ENCODE measurements at regions not wholly inside any gene's neighbourhood (a gene's known extent, or its start where the extent isn't known, plus 50 kb on each side); places are given as distances from the start of the nearest gene placed in this dataset.

DNA sequence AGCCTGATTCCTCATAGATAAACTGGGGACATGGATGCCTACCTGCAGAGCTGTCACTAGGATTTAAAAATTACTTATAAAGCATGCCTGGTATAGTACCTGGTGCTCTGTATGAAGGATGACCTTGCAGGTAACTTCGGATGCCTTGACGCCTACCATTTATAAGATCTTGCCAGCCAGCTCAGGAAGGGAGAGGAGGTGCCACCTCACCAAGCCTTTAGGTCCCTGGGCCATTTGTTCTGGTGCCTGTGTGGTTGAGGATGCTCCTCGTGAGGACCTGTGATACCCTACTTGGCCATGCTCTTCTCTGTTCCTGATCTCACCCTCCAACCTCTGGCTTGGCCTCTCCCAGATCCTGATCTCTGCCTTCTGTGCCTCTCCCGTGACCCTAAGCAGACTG is 85.2 kb downstream of the FDX1 start:
- FAIRE-seq (no peak), DNase-seq (ENCODE audit: extremely low read depth in 1 of 4, low spot score in 3 of 4) (no peak), ATAC-seq (no peak)
- BruUV-seq (replicated peaks): no TSS peak
- Histone ChIP-seq H3K9me3 (replicated peaks; ENCODE audit: control insufficient read depth, insufficient read depth, low read depth, low read length) (no peaks in the 10 kb centered on the region), H3K4me3 (no peak overlapping the region), H3K4me2 (ENCODE audit: insufficient read depth, low read length) (no peak overlapping the region), H3K36me3 (ENCODE audit: control insufficient read depth, insufficient read depth, low read length) (no peaks in the 10 kb centered on the region), H3K9me1 (ENCODE audit: control insufficient read depth, insufficient read depth, low read length) (no peaks in the 10 kb centered on the region), H3K4me1 (replicated peaks in 1 of 2; ENCODE audit: control insufficient read depth in 2 of 2, insufficient read depth in 2 of 2, low read length in 2 of 2) (no peaks in the 10 kb centered on the region), H3K9ac (ENCODE audit: insufficient read depth in 1 of 2, low read depth in 2 of 2, low read length in 2 of 2) (no peak overlapping the region), H4K20me1 (replicated peaks; ENCODE audit: control insufficient read depth, insufficient read depth, low read length) (no peaks in the 10 kb centered on the region), H3K79me2 (ENCODE audit: control insufficient read depth, insufficient read depth, low read length) (no peaks in the 10 kb centered on the region), H2AFZ (ENCODE audit: low read depth, low read length) (no peak overlapping the region), H3K27ac (ENCODE audit: extremely low read depth, low read depth, low read length) (no peak overlapping the region), H3K27me3 (ENCODE audit: control insufficient read depth in 2 of 2, insufficient read depth in 2 of 2, low read length in 2 of 2) (peaks cover 0 to 21% of the 10 kb centered on the region in 2 experiments; a peak in 3 of 5 replicates)
- intact Hi-C loops (cut with micrococcal nuclease): no loop called here
- ChIA-PET CTCF (ENCODE audit: low intra/inter-chr PET ratio) (no interaction called here), POLR2A (interaction anchor here (0.6 kb wide), 1 partner anchor 10 kb away, joined by 4 read pairs; no protein-coding TSS in a partner anchor)
- WGBS (ENCODE audit: insufficient coverage, low coverage, missing lambda C conversion rate): 0% methylated on average over 4 of the region's 4 CpGs
- in situ Hi-C loops (cut with MboI): no loop called here
- TF ChIP-seq PRMT5 (CRISPR knock-in tag; IDR thresholded peaks at IDR 0.05): no peak
- no peak for TF ChIP-seq ZNF232 (CRISPR knock-in tag; IDR thresholded peaks at IDR 0.05)
- no peak for TF ChIP-seq TCFL5 (CRISPR knock-in tag; conservative IDR thresholded peaks at IDR 0.05)
- TF ChIP-seq HNRNPL (IDR thresholded peaks at IDR 0.05; ENCODE audit: low read depth, low read length): no peak
- no peak for TF ChIP-seq SAFB2 (IDR thresholded peaks at IDR 0.05; ENCODE audit: borderline replicate concordance, low read depth, low read length, severe bottlenecking)
- TF ChIP-seq, protein P1, sequence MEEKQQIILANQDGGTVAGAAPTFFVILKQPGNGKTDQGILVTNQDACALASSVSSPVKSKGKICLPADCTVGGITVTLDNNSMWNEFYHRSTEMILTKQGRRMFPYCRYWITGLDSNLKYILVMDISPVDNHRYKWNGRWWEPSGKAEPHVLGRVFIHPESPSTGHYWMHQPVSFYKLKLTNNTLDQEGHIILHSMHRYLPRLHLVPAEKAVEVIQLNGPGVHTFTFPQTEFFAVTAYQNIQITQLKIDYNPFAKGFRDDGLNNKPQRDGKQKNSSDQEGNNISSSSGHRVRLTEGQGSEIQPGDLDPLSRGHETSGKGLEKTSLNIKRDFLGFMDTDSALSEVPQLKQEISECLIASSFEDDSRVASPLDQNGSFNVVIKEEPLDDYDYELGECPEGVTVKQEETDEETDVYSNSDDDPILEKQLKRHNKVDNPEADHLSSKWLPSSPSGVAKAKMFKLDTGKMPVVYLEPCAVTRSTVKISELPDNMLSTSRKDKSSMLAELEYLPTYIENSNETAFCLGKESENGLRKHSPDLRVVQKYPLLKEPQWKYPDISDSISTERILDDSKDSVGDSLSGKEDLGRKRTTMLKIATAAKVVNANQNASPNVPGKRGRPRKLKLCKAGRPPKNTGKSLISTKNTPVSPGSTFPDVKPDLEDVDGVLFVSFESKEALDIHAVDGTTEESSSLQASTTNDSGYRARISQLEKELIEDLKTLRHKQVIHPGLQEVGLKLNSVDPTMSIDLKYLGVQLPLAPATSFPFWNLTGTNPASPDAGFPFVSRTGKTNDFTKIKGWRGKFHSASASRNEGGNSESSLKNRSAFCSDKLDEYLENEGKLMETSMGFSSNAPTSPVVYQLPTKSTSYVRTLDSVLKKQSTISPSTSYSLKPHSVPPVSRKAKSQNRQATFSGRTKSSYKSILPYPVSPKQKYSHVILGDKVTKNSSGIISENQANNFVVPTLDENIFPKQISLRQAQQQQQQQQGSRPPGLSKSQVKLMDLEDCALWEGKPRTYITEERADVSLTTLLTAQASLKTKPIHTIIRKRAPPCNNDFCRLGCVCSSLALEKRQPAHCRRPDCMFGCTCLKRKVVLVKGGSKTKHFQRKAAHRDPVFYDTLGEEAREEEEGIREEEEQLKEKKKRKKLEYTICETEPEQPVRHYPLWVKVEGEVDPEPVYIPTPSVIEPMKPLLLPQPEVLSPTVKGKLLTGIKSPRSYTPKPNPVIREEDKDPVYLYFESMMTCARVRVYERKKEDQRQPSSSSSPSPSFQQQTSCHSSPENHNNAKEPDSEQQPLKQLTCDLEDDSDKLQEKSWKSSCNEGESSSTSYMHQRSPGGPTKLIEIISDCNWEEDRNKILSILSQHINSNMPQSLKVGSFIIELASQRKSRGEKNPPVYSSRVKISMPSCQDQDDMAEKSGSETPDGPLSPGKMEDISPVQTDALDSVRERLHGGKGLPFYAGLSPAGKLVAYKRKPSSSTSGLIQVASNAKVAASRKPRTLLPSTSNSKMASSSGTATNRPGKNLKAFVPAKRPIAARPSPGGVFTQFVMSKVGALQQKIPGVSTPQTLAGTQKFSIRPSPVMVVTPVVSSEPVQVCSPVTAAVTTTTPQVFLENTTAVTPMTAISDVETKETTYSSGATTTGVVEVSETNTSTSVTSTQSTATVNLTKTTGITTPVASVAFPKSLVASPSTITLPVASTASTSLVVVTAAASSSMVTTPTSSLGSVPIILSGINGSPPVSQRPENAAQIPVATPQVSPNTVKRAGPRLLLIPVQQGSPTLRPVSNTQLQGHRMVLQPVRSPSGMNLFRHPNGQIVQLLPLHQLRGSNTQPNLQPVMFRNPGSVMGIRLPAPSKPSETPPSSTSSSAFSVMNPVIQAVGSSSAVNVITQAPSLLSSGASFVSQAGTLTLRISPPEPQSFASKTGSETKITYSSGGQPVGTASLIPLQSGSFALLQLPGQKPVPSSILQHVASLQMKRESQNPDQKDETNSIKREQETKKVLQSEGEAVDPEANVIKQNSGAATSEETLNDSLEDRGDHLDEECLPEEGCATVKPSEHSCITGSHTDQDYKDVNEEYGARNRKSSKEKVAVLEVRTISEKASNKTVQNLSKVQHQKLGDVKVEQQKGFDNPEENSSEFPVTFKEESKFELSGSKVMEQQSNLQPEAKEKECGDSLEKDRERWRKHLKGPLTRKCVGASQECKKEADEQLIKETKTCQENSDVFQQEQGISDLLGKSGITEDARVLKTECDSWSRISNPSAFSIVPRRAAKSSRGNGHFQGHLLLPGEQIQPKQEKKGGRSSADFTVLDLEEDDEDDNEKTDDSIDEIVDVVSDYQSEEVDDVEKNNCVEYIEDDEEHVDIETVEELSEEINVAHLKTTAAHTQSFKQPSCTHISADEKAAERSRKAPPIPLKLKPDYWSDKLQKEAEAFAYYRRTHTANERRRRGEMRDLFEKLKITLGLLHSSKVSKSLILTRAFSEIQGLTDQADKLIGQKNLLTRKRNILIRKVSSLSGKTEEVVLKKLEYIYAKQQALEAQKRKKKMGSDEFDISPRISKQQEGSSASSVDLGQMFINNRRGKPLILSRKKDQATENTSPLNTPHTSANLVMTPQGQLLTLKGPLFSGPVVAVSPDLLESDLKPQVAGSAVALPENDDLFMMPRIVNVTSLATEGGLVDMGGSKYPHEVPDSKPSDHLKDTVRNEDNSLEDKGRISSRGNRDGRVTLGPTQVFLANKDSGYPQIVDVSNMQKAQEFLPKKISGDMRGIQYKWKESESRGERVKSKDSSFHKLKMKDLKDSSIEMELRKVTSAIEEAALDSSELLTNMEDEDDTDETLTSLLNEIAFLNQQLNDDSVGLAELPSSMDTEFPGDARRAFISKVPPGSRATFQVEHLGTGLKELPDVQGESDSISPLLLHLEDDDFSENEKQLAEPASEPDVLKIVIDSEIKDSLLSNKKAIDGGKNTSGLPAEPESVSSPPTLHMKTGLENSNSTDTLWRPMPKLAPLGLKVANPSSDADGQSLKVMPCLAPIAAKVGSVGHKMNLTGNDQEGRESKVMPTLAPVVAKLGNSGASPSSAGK (IDR thresholded peaks at IDR 0.05): no peak
- TF ChIP-seq ZNF23 (CRISPR knock-in tag; IDR thresholded peaks at IDR 0.05): no peak
- TF ChIP-seq XRCC4 (IDR thresholded peaks at IDR 0.05; ENCODE audit: extremely low read depth, insufficient read depth, insufficient read length): no peak
- TF ChIP-seq HMBOX1 (IDR thresholded peaks at IDR 0.05): no peak
- TF ChIP-seq TFAP4 (CRISPR knock-in tag; IDR thresholded peaks at IDR 0.05; ENCODE audit: borderline replicate concordance): no peak
- no peak for TF ChIP-seq FUS (optimal IDR thresholded peaks at IDR 0.05; ENCODE audit: low read depth, low read length)
